K562 (cell line): ENCODE measurements at regions not wholly inside any gene's neighbourhood (a gene's known extent, or its start where the extent isn't known, plus 50 kb on each side); places are given as distances from the start of the nearest gene placed in this dataset.

ENCODE experiments used
- ATAC-seq: fragments of 200-7000 bp; cut with Tn5 transposase; 3 replicates; pipeline ENCODE4 v1.9.1; 2020; ENCODE audit warnings: moderate library complexity
- BruUV-seq: library from RNA; stranded (reverse); fragments of 400-500 nt; replicated peaks from 2 replicates; lab custom pipeline; 2021; lab: Mats Ljungman, UMichigan
- CTCF ChIA-PET: fragments of 300-600 bp; formaldehyde crosslinking; extraction: SDS; loops from one replicate; lab custom pipeline; 2021; ENCODE audit warnings: low intra/inter-chr PET ratio; lab: Yijun Ruan, JAX
- POLR2A ChIA-PET: fragments of 300-600, 350-650 bp; sonication (Branson Sonifier 250); formaldehyde crosslinking; extraction: SDS; loops from one replicate; lab custom pipeline; 2021; ENCODE audit warnings: antibody characterized with exemption, inconsistent platforms; lab: Yijun Ruan, JAX
- DNase-seq, 4 experiments: peaks; one replicate each; pipeline versions ENCODE4 v3.0.0 to v3.0.0-alpha.2; 2011 to 2018; ENCODE audit warnings: low spot score in 3 of 4, mixed read lengths in 3 of 4; ENCODE audit errors: extremely low read depth in 1 of 4
- FAIRE-seq: peaks from 2 replicates; lab custom pipeline; 2011; peaks lifted over from hg19 to GRCh38; lab: Jason Lieb, UNC
- H2AFZ ChIP-seq: 2 replicates; pipeline ENCODE4 v1.6.0; 2011; ENCODE audit warnings: low read depth, low read length, control low read depth, inconsistent platforms
- H3K27ac ChIP-seq: fragments of 200-600 bp; 3 replicates; pipeline ENCODE4 v1.8.0; 2011; ENCODE audit warnings: low read depth, mild to moderate bottlenecking, control low read depth, inconsistent platforms, low read length, moderate library complexity, mixed read lengths; ENCODE audit errors: extremely low read depth
- H3K27me3 ChIP-seq, 2 experiments: fragments of 300-600 bp in 1 of 2; 2 replicates in 1 of 2; 3 replicates in 1 of 2; pipeline versions ENCODE4 v1.6.0 to v1.8.0; 2011; ENCODE audit warnings: inconsistent platforms in 2 of 2, low read length in 2 of 2, mild to moderate bottlenecking in 1 of 2, mixed read lengths in 1 of 2, moderate library complexity in 1 of 2; ENCODE audit not compliant: control insufficient read depth in 2 of 2, insufficient read depth in 2 of 2
- H3K36me3 ChIP-seq: fragments of 300-600 bp; 3 replicates; pipeline ENCODE4 v1.8.0; 2011; ENCODE audit warnings: mild to moderate bottlenecking, low read length, inconsistent platforms; ENCODE audit not compliant: control insufficient read depth, insufficient read depth
- H3K4me1 ChIP-seq, 2 experiments: fragments of 200-600 bp in 1 of 2; replicated peaks in 1 of 2; 2 replicates in 1 of 2; 3 replicates in 1 of 2; pipeline versions ENCODE4 v1.5.1 to v1.8.0; 2011; ENCODE audit warnings: inconsistent platforms in 2 of 2, low read length in 2 of 2, mild to moderate bottlenecking in 1 of 2, mixed read lengths in 1 of 2, moderate library complexity in 1 of 2; ENCODE audit not compliant: control insufficient read depth in 2 of 2, insufficient read depth in 2 of 2
- H3K4me2 ChIP-seq: 2 replicates; pipeline ENCODE4 v1.6.1; 2011; ENCODE audit warnings: low read length, control low read depth, inconsistent platforms, mixed read lengths; ENCODE audit not compliant: insufficient read depth
- H3K4me3 ChIP-seq: fragments of 200-600 bp; sonication (generic), shearing (Covaris generic); 2 replicates; pipeline ENCODE4 v1.5.1; 2016; ENCODE audit warnings: control low read depth, inconsistent platforms
- H3K79me2 ChIP-seq: fragments of 200-600 bp; 3 replicates; pipeline ENCODE4 v1.8.0; 2011; ENCODE audit warnings: low read length, inconsistent platforms; ENCODE audit not compliant: control insufficient read depth, insufficient read depth
- H3K9ac ChIP-seq, 2 experiments: 2 replicates each; pipeline versions ENCODE4 v1.6.0 to v1.6.1; 2011; ENCODE audit warnings: low read depth in 2 of 2, low read length in 2 of 2, control low read depth in 1 of 2, inconsistent platforms in 1 of 2, mild to moderate bottlenecking in 1 of 2, mixed read lengths in 1 of 2; ENCODE audit not compliant: insufficient read depth in 1 of 2
- H3K9me1 ChIP-seq: one replicate; pipeline ENCODE4 v1.6.0; 2011; ENCODE audit warnings: inconsistent platforms, mild to moderate bottlenecking, low read length, moderate library complexity; ENCODE audit not compliant: control insufficient read depth, insufficient read depth
- H3K9me3 ChIP-seq: replicated peaks from 2 replicates; pipeline ENCODE4 v1.5.1; 2011; ENCODE audit warnings: low read depth, low read length, inconsistent platforms; ENCODE audit not compliant: control insufficient read depth, insufficient read depth
- H4K20me1 ChIP-seq: replicated peaks from 2 replicates; pipeline ENCODE4 v1.6.1; 2011; ENCODE audit warnings: low read length, inconsistent platforms, mixed read lengths; ENCODE audit not compliant: control insufficient read depth, insufficient read depth
- FOXP1 ChIP-seq: sonication (generic); formaldehyde crosslinking; IDR thresholded peaks from 2 replicates; pipeline ENCODE4 v1.8.0; 2022; ENCODE audit warnings: mild to moderate bottlenecking, missing genetic modification reagents
- KDM2B ChIP-seq: fragments of 250-450 bp; sonication (Bioruptor Pico); IDR thresholded peaks from 2 replicates; pipeline ENCODE4 v1.8.0; 2021; ENCODE audit warnings: mild to moderate bottlenecking, moderate library complexity
- NFIX ChIP-seq: fragments of 250-450 bp; sonication (Bioruptor Pico); IDR thresholded peaks from 2 replicates; pipeline ENCODE4 v1.4.0; 2020; ENCODE audit warnings: low read depth, mild to moderate bottlenecking, moderate library complexity
- SIRT6 ChIP-seq: IDR thresholded peaks from one replicate; pipeline ENCODE4 v1.6.1; 2012; ENCODE audit warnings: low read depth, mild to moderate bottlenecking, control low read depth, inconsistent platforms, low read length, moderate library complexity
- SRSF3 ChIP-seq: fragments of 200-400 bp; formaldehyde crosslinking; IDR thresholded peaks from 2 replicates; pipeline ENCODE4 v1.6.1; 2016; ENCODE audit warnings: mild to moderate bottlenecking, low read length, moderate library complexity; ENCODE audit not compliant: insufficient read depth
- ZC3H4 ChIP-seq: sonication (generic); formaldehyde crosslinking; IDR thresholded peaks from 2 replicates; pipeline ENCODE4 v1.9.0; 2021; ENCODE audit warnings: missing genetic modification reagents, borderline replicate concordance
- ZFP1 ChIP-seq: fragments of 450-650 bp; formaldehyde crosslinking; IDR thresholded peaks from 2 replicates; pipeline ENCODE4 v1.4.0; 2020; ENCODE audit warnings: mild to moderate bottlenecking, mixed read lengths
- ZNF695 ChIP-seq: fragments of 450-650 bp; formaldehyde crosslinking; IDR thresholded peaks from 2 replicates; pipeline ENCODE4 v1.4.0; 2020; ENCODE audit warnings: mild to moderate bottlenecking, moderate library complexity
- WGBS: fragments of 100-300 bp; shearing (Covaris generic); methylation state at CpG from one replicate; pipeline ENCODE4 v1.1.6; 2016; ENCODE audit warnings: low coverage, mixed read lengths; ENCODE audit not compliant: insufficient coverage; ENCODE audit errors: missing lambda C conversion rate; 5-methylcytosine and 5-hydroxymethylcytosine counted together
- in situ Hi-C: fragments of 300-500 bp; cut with MboI; formaldehyde crosslinking; loops from 4 replicates; pipeline ENCODE4 v1.15.0; 2018; ENCODE audit warnings: inconsistent platforms, mixed read lengths
- intact Hi-C: fragments of 100-400 bp; cut with micrococcal nuclease; formaldehyde crosslinking; loops from 2 replicates; pipeline ENCODE4 v1.14.2; 2022
- TF ChIP-seq, protein P1 (sequence below): fragments of 450-650 bp; IDR thresholded peaks from 2 replicates; pipeline ENCODE4 v1.6.1; 2017; ENCODE audit warnings: antibody characterized with exemption
- TF ChIP-seq, protein P2 (sequence below): sonication (generic); formaldehyde crosslinking; IDR thresholded peaks from 2 replicates; pipeline ENCODE4 v1.8.1; 2022; ENCODE audit warnings: missing genetic modification reagents

DNA sequence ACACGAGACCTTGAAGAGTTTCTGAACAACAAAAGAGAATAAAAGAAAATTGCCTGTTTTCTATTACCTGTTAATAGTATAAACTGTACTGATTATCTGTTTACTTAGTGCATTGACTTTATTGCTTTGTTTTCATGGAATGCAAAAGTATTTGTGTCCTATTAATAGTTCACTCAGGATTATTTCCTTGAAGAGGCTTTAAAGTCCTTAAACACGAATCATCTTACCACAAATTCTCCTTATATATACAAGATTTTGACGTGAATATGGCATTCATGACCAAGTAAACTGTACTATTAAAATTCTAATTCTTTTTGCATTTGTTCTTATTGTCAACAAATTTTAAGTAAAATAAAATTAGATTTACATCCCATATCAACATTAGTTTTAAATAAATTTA lies 513.0 kb downstream of the NTRK3 start:
- no peak for FAIRE-seq

More for the DNA sequence above, 513.0 kb downstream of the NTRK3 start:
- H3K9me1 ChIP-seq = no peaks in the 10 kb centered on the region
- no peaks in the 10 kb centered on the region for H3K36me3 ChIP-seq
- no peak overlapping the region for H2AFZ ChIP-seq
- H3K27ac ChIP-seq = no peak overlapping the region
- H3K79me2 ChIP-seq = no peaks in the 10 kb centered on the region
- WGBS = 46% methylated on average over 3 of the region's 3 CpGs
- CTCF ChIA-PET = no interaction called here
- in situ Hi-C loops (no loop called here), intact Hi-C loops (no loop called here)
- DNase-seq = no peak
- H3K9ac ChIP-seq = no peak overlapping the region
- peaks cover 3 to 12% of the 10 kb centered on the region in 2 experiments; a peak in 3 of 5 replicates for H3K4me1 ChIP-seq
- H3K9me3 ChIP-seq = no peaks in the 10 kb centered on the region
- POLR2A ChIA-PET = no interaction called here
- BruUV-seq = no TSS peak
- H4K20me1 ChIP-seq = no peaks in the 10 kb centered on the region
- H3K4me2 ChIP-seq = no peak overlapping the region
- no peak for TF ChIP-seq ZFP1 (CRISPR knock-in tag)
- no peak for TF ChIP-seq KDM2B (CRISPR knock-in tag)
- no peak for TF ChIP-seq NFIX (CRISPR knock-in tag)
- TF ChIP-seq, protein P1, sequence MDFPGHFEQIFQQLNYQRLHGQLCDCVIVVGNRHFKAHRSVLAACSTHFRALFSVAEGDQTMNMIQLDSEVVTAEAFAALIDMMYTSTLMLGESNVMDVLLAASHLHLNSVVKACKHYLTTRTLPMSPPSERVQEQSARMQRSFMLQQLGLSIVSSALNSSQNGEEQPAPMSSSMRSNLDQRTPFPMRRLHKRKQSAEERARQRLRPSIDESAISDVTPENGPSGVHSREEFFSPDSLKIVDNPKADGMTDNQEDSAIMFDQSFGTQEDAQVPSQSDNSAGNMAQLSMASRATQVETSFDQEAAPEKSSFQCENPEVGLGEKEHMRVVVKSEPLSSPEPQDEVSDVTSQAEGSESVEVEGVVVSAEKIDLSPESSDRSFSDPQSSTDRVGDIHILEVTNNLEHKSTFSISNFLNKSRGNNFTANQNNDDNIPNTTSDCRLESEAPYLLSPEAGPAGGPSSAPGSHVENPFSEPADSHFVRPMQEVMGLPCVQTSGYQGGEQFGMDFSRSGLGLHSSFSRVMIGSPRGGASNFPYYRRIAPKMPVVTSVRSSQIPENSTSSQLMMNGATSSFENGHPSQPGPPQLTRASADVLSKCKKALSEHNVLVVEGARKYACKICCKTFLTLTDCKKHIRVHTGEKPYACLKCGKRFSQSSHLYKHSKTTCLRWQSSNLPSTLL = no peak
- TF ChIP-seq ZC3H4 = no peak
- no peak for TF ChIP-seq SRSF3
- no peak for TF ChIP-seq SIRT6
- TF ChIP-seq, protein P2, sequence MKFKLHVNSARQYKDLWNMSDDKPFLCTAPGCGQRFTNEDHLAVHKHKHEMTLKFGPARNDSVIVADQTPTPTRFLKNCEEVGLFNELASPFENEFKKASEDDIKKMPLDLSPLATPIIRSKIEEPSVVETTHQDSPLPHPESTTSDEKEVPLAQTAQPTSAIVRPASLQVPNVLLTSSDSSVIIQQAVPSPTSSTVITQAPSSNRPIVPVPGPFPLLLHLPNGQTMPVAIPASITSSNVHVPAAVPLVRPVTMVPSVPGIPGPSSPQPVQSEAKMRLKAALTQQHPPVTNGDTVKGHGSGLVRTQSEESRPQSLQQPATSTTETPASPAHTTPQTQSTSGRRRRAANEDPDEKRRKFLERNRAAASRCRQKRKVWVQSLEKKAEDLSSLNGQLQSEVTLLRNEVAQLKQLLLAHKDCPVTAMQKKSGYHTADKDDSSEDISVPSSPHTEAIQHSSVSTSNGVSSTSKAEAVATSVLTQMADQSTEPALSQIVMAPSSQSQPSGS (CRISPR knock-in tag) = no peak
- TF ChIP-seq FOXP1 (CRISPR knock-in tag) = no peak
- no peak for TF ChIP-seq ZNF695 (CRISPR knock-in tag)
- no peak overlapping the region for H3K4me3 ChIP-seq
- no peak for ATAC-seq
- H3K27me3 ChIP-seq = no peaks in the 10 kb centered on the region
